GM19455 (cell line): ENCODE measurements at regions not wholly inside any gene's neighbourhood (a gene's known extent, or its start where the extent isn't known, plus 50 kb on each side); places are given as distances from the start of the nearest gene placed in this dataset.
"Not testable (repeated sequence)": the region's sequence is repeated elsewhere in the genome, so short reads cannot be mapped to it uniquely, and the experiment has no call there.

ENCODE experiments used
- ATAC-seq: cut with Tn5 transposase; IDR thresholded peaks from one replicate; pipeline ENCODE4 v1.9.1; 2021; ENCODE audit not compliant: unreplicated experiment

DNA sequence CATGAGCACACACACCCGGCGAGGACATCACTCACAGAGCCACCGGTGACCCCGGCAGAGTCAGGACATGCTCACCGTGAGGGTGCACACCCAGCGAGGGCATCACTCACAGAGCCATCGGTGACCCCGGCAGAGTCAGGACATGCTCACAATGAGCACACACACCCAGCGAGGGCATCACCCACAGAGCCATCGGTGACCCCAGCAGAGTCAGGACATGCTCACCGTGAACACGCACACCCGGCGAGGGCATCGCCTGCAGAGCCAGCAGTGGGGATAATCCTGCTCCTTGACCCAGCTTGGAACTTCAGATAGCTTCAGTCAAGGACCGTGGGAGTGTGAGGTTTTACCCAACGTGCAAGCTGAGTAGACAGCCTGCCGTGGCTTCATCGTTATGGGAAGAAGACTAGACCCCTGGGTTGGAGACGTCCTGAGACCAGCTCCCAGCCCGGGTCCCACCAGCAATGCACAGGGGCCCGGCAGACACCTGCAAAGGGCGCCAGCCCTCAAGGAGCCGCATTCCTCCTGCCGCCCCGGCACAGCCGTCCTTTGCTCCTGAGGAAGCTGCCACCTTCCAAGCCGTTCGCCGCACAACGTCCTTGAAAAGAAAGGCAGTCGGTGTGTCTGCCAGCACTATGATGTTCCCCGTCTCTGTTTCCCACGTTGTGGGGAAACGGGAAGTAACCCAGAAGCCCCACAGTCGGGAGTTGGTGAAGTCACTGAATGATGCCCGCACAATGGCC lies 192.3 kb downstream of the DLL1 start:
- no peak for ATAC-seq

DNA sequence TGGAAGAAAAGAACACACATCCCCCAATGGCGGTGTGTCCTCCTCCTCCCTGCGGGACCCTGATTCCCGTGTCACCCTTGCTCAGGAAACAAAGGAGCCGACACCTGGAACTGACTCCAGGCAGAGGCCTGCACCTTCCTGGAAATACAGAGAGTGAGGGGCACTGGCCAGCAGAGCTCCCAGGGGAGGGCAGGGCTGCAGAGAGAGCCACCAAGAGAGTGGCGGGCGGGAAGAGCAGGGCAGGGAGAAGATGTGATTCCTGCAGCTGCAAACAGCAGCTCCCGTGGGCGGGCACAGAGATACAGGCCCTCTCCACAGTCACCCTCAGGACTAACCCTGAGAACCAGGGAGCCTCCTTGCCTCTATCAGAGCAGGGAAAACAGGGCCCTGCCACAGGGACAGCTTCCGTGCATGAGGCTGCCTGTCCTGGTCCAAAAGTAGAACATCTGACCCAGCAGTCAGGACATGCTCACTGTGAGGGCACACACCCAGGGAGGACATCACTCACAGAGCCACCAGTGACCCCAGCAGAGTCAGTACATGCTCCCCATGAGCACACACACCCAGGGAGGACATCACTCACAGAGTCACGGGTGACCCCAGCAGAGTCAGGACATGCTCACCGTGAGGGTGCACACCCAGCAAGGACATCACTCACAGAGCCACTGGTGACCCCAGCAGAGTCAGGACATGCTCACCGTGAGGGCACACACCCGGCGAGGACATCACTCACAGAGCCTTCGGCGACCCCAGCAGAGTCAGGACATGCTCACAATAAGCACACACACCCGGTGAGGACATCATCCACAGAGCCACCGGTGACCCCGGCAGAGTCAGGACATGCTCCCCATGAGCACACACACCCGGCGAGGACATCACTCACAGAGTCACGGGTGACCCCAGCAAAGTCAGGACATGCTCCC lies 193.1 kb downstream of the DLL1 start:
- ATAC-seq = no peak

DNA sequence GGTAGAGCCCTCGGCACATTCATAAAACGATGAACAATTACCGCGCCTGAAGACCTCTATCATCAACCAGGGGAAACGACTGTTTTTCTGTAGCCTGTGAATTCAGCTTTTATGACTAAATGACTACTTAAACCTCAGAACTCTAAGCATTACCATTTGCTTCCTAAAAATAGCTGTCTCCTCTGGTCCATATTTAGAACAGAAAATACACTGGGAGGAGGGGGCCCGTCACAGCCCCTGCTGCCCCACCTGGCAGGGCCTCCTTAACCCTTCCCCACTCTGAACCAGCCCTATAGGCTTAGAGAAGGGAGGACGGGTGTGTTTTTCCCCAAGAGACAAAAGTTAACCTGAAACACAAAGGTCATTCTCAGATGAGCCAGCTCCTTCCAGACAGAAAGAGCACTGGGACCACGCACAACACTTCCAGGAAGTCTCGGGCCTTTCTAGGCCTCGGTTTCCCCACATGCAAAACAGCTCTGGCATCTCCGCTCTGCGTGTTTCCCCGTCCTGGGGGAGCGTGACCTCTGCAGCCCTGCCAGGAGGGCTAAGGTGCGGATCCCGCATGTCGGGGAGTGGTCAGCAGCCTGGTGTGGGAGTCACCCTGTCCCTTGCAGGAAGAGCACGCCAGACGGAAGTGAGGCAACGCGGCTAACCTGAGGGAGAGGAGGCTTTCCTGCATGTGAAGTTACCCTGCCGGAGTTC lies 193.9 kb downstream of the DLL1 start:
- ATAC-seq = no peak

DNA sequence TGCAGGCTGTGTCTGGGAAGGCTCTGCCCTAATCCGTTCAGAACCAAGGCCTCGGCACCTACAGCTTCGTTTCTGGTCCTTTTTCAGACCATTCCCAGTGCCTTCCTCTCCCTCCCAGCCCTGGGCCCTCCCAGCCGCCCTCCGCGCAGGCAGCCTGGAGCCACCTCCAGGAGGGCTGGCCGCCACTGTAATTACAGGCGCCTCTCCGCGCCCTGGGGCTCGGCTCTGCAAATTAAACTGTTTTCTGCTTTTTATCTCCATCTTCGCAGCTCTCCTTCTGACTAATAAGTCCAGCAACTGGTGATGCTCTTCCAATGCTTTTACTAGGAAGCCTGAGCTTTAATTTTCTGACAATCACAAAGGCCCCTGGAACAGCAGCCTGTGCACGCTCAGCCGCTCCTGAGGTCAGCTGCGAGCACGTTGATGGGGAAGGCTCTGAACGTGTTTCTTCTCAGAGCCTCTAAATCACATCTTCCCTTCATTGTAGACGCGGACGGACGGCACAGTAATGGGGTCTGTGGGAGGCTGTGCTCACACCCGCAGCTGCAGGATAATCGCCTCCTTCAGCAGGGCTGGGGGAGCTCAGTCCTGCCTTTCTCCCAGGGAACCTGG lies 194.6 kb downstream of the DLL1 start:
- ATAC-seq = no peak

DNA sequence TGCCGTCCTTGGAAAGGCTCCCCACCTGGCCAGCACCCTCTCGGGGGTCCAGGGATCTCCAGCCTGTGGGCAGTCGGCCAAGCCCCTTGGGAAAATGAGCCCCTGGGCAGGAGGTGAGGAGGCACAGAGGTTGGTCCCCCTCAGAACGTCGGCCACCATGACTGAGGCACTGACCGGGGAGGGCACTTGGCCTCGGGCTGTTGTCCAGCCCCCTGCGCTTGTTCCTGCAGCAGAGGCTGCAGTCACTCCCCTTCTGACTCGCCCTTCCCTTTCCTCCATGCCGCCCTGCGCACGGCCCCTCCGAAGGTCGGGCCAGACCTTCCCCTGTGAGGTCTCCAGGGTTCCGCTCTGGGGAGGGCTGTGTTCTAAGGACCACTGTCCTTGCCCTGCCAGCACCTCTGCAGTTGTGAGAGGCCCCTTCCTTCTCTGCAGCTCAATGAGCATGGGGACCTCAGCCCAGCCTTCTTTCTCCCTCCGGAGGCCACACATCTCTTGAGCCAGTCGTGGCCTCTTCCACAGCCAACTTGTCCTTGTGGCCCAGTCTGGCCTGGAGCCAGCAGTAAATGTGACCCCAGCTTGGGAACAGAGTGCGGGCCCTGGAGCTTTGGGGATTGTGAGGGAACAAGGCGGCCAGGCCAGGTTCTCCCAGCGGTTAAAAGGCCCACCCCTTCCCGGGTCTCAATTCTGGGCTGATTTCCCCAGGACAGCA lies 195.5 kb downstream of the DLL1 start:
- ATAC-seq = no peak

DNA sequence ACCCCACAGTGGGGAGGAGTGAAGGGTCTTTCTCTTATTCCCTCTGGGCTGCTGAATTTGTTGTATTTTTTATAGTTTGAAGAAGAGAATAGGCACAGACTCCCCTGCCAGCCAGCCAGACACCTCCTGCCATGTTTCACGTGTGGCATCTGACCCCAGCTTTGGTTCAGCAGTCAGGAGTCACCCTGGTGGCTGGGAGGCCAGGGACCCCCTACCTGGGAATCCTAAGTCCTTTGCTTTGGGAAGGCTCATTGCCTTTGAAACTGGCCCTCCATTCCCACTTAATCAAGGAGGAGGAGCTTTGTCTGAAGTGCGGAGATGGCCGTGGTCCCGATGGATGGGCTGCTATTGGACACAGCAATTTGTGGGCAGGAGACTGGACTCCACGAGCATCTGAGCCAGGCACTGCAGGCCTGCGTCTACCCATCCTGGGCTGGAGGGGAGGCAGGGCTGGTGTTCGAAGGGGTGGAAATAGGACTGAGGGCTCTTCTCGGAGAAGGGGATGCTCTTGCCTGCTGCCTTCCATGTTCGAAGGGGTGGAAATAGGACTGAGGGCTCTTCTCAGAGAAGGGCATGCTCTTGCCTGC lies 196.1 kb downstream of the DLL1 start:
- ATAC-seq = no peak

DNA sequence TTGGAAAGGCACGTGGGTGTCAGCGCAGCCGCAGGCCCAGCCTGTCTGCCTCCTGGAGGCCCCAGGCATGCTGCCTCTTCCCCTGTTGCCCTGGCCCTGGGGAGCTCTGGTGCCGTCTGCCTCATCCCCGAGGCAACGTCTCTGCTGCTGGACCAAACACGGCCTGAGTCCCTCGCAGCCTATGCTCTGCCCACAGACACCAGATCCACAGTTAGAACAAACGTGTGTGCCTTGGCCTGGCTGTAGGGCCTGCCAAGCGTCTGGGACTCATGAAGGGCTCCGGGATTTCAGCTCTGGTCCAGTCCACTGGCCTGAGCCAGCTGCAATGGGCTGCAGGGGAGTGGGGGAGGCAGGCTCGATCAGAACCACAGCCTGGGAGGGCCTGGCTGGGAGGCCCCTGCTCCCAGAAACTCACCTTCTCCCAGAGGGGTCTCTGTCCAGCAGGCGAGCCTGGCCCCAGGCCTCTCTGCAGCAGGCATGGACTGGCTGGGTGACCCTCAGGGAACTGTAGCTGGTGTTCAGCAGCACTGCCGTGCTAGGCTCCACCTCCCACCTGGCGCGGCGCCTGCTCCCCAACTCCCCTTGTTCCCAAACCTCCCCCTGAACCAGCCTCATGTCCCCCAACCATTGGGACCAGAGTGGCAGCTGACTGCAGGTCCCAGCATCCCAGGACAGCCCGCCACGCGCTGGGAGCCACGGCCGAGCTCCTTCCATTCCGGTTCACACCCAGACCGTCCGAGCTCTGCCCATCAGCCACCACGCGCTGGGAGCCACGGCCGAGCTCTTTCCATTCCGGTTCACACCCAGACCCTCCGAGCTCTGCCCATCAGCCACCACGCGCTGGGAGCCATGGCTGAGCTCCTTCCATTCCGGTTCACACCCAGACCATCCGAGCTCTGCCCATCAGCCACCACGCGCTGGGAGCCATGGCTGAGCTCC lies 197.0 kb downstream of the DLL1 start:
- ATAC-seq = no peak

DNA sequence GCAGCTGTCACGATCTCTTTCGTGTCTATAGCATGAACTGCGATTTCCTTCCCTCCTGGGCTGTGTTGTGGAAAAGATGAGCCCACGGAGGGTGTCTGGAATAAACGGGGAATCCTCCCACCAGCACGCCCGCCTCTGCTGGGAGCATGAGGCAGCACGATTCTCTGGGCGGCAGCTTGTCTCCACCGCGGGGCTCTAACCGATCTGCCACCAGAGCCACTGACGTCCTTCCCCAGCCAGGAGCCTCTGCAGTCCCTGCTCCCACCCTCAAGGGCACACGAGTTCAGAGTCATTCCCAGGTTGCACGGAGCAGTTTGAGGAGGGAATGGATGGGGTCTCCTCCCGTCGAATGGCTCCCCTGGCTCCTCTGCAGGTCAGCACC lies 197.6 kb downstream of the DLL1 start:
- no peak for ATAC-seq

DNA sequence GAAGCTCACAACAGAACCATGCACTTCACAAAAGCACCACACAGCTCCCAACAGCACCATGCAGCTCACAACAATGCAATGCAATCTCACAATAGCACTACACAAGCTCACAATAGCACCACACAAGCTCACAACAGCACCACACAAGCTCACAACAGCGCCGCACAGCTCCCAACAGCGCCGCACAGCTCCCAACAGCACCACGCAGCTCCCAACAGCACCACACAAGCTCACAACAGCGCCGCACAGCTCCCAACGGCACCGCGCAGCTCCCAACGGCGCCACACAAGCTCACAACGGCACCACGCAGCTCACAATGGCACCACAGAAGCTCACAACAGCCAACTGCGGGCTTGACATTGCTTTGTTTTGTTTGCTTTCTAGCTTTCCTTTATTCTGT lies 198.1 kb downstream of the DLL1 start:
- no peak for ATAC-seq

DNA sequence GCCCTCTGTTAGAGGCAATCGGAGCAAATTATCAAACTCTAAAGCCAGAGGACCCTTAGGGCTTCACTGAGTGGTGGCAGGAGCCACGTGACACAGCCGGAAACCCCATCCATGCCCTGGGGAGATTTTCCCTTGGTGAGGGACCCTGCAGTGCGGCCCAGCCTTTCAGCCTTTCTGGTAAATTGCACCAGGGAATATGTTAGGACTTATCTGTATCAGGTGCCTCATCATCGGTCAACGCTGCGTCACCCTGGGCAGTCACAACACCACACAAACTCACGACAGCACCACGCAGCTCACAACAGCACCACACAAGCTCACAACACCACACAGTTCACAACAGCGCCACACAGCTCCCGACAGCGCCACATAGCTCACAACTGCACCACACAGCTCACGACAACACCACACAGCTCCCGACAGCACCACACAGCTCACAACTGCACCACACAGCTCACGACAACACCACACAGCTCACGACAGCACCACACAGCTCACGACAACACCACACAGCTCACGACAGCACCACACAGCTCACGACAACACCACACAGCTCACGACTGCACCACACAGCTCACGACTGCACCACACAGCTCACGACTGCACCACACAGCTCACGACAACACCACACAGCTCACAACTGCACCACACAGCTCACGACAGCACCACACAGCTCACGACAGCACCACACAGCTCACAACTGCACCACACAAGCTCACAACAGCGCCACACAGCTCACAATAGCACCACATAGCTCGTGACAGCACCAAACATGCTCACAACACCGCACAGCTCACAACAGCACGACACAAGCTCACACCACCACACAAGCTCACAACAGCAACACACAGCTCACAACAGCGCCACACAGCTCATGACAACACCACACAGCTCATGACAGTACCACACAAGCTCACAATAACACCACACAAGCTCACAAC lies 199.0 kb downstream of the DLL1 start:
- ATAC-seq = no peak

DNA sequence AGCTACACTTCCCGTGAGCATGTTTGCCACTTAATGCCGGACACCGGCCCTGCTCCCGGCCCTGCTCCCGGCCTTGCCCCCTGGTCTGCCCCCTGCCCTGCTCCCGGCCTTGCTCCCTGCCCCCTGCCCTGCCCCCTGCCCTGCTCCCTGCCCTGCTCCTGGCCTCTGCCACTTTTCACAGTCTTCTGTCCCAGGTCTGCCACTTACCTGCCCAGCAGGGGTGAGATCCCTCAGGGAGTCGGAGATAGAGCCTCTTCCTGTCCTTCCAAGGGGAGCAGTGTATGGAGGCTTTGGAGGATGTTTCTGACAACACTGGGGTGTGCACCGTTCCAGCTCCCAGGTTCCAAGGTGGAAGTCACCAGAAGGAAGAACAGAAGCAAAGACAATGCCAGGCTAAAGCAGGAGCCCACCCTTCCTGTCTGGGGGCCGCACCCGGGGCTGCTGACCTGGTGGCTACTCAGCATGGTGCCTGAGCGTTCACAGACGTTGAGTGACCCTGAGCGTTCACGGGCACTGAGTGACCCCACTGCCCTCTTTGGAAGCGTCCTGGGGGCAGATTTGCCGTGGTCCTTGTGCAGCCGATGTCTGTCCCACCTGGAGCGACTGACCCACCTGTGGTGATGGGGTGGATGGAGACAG lies 199.8 kb downstream of the DLL1 start:
- ATAC-seq = no peak

DNA sequence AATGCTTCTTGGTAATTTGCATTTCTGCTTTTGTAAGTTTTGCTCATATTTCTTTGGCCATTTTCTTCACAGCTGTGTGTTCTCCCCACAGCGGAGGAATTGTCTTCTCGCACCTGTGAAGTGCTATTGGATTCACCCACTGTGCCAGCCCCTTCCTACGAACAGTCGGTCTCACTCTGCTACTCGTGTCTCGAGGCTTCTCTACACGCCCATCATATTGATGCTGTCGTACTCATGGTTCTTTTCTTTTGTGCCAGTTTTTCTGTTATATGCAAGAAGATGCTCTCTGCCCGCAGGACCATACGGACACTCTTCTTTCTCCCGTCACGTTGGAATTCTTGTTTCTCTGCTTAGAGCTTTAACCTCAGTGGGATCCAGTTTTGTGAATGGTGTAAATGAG lies 200.3 kb downstream of the DLL1 start:
- no peak for ATAC-seq

DNA sequence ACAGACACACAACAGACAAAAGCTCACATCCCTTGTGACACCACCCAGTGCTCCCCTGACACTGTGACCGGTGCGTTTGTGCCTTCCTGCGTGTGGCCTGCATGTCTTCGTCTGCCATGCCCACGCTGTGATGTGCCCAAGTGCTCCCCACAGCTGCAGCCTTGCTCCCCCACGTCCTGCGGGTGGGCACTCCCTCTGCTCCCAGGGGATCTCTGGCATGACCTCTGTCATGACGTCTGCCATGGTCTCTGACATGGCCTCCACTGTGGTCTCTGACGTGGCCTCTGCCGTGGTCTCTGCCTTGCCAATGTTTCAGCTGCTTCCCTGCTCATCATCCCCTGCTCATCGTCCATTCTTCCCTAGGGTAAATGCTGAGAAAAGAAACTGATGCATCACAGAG lies 200.9 kb downstream of the DLL1 start:
- ATAC-seq = peak; percentile 31

DNA sequence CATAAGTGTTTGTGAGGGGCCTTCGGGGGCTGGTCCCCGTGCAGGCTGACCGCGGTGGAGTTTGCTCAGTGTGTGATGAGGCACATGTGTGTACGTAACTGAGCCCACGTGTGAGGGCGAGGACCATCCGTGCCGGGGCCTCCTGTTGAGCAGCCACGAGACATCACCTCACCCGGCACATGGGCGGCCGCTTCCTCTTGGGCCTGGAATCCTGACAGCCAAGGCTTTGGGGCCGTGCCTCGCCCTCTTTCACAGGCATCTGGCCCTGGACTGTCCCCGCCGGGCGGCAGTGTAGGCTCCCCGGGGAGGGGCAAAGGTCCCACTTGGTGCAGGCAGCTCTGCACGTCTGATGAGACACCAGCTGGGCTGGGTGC lies 202.3 kb downstream of the DLL1 start:
- ATAC-seq = peak; percentile 9

DNA sequence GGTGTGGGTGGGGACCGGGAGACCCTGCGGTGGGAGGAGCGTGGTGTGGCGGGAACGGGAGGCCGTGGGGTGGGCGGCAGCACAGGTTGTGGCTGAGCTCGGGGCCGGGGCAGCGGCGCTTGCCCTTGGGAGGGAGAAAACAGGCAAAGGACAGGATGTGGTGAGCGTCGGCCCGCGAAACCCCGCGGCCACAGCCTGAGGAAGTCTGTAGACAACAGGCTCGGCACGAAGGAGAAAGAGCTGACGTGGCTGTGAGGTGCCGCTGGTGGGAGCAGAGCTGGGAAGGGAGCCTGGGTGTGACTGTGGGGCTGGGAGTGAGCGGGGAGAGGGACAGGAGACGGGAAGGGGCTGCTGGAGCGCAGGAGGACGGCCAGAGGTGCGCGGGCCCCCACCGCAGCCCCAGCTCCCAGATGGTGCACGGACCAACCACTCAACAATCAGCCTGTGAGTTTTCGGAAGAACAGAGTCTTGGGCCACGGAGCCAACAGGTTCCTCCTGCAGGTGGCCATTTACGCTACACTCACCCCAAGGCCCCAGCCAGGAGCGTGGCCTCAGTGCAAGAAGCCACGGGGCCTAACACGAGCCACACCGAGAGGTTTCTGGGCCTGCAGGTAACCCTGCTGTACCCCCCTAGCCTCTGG lies 202.8 kb downstream of the DLL1 start:
- ATAC-seq = peak; percentile 57

DNA sequence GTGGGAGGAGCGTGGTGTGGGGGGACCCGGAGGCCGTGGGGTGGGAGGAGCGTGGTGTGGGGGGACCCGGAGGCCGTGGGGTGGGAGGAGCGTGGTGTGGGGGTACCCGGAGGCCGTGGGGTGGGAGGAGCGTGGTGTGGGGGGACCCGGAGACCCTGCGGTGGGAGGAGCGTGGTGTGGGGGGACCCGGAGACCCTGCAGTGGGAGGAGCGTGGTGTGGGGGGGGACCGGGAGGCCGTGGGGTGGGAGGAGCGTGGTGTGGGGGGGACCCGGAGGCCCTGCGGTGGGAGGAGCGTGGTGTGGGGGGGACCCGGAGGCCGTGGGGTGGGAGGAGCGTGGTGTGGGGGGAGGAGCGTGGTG lies 203.5 kb downstream of the DLL1 start:
- not testable (repeated sequence) for ATAC-seq
